ENCODE measurements at regions not wholly inside any gene's neighbourhood (a gene's known extent, or its start where the extent isn't known, plus 50 kb on each side); places are given as distances from the start of the nearest gene placed in this dataset.
A peak's percentile ranks its signal among the peaks of the same experiment; 100 is the strongest.

DNA sequence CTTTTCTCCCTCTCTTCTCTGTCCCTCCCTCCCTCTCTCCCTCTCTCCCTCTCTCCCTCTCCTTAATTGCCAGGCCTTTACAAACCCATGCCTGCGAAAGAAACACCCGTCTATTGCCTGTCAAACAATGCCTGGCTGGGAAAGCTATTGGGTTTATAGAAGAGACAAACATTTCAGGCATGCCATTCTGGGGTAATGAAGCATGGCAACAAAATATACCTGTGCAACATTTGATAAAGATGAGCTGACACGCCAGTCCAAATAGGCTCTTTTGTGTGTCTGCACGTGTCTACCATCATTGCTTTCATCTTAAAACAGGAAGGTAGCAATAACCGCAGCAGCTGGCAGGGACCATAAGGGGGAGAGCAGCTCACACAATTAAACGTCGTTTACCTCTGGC is 282.1 kb downstream of the ZNF516 start:
- ATAC-seq (no peak), DNase-seq (no peak)
- intact Hi-C loops (cut with micrococcal nuclease): no loop called here

DNA sequence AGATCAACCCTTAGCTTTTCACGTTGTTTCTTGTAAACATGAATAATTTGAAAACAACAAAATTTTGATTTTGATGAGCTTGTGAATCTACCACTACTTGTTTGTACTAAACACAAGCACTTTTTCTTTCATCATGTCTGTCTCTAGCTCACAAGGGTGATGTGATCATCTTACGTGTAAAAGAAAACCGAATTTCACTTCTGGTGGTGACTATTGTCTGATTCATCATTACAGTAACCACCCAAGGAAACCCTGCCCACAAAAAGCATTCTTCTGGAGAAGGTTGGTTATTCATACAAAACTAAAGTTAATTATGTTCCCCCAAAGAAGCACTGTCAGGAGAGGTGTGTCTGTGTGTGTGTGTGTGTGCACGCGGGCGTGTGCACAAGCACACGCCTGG is 285.4 kb downstream of the ZNF516 start:
- intact Hi-C loops (cut with micrococcal nuclease): no loop called here
- ATAC-seq: no peak

DNA sequence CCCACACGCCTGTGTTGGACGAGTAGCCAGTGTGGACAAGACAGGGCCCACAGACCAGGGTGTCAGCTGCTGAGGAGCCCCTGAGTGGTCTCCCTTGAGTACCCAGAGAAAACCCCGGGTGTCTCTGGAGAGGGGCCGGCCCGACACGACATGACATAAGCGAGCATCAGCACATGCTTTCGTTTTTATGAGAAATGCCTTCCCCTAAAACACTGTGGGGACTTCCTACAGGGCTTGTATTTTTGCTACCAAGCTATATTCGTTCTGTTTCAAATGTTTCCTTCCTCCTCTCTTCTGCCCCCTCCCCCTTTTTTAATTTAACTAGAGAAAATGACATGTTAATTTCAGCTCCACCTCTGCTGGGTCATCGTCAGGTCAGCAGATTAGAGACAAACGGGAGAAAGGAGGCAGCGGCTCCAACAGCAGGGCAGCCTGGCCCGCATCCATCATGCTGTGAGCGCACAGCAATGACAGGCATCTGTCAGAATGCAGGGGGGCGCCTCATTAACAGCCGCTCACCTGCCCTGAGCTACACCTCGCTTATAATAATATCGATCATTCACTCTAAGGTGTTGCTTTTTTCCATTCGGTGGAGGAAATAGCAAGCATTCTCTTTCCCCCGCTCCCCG is 286.2 kb downstream of the ZNF516 start:
- ATAC-seq (peak; percentile 47), DNase-seq (peak; percentile 33)
- intact Hi-C loops (cut with micrococcal nuclease): no loop called here

More for the DNA sequence above, 285.4 kb downstream of the ZNF516 start:
- DNase-seq: no peak

DNA sequence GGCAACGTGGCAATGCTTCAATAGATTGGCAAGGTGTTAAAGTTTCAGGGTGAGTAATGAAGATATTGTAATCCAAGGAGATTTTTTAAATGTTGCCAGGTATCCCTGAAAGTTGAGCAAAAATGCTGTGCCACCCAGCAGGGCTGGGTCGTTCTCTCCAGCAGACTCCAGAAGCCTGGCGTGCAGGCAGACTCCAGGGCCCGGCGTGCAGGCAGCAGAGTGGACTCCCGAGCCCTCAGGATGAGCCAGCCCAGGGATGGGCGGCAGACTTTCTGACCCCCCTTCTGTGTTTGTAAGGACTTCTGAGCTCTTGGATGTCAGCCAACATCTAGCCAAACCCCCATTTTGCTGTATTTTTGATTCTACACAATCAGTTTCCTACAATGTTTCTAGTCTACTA is 289.1 kb downstream of the ZNF516 start:
- intact Hi-C loops (cut with micrococcal nuclease): no loop called here
- no peak for DNase-seq
- no peak for ATAC-seq

DNA sequence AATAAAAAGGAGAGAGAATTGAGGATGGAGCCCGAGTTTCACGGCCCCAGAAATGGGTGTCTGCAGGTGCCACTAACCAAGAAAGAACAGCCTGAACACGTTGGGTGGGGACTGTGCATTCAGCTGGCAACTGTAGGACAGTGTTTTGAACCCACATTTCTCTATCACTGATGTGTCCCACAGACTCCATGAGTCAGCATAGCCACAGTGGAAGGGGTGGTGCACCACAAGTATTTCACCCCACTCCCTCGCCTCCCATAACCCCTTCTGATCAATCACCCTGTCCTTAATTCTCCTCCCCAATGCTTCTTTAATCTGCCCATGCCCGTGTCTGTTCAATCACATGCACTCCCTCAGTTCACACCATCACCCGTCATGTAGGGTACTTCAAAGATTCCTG is 291.5 kb downstream of the ZNF516 start:
- no peak for ATAC-seq
- intact Hi-C loops (cut with micrococcal nuclease): no loop called here
- DNase-seq: no peak

DNA sequence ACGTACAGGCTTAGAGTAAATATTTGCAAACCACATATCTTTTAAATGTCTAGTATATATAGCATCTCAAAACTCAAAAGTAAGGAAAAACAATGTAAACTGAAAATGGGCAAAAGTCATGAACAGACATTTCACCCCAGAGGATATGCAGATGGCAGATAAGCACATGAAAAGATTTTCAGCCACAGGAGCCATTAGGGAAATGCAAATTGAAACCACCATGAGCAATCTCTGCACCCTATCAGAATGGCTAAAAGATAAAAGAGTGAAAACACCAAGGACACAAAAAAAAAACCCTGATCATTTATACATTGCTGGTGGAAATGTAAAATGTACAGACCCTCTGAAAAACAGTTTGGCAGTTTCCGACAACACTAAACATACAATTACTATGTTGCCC is 292.7 kb downstream of the ZNF516 start:
- intact Hi-C loops (cut with micrococcal nuclease): no loop called here
- ATAC-seq (no peak), DNase-seq (no peak)

DNA sequence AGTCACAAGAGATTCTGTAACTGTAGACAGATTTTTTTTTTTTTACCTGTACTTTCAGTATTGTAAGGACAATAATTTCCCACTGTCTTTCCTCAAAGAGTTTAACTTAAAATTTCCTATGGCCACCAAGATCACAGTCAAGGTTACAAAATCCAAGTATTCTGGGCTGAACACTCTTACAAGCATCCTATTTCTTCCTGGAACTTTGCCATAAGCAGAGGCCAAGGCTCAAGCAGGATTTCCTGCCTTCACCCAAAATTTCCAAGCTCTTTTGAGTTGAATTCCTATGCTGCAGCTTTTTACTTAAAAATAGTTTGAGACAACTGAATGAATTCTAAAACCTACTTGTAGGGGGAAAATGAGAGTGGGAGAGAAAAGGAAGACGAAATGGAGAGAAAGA is 299.4 kb downstream of the ZNF516 start:
- DNase-seq (no peak), ATAC-seq (no peak)
- intact Hi-C loops (cut with micrococcal nuclease): no loop called here

DNA sequence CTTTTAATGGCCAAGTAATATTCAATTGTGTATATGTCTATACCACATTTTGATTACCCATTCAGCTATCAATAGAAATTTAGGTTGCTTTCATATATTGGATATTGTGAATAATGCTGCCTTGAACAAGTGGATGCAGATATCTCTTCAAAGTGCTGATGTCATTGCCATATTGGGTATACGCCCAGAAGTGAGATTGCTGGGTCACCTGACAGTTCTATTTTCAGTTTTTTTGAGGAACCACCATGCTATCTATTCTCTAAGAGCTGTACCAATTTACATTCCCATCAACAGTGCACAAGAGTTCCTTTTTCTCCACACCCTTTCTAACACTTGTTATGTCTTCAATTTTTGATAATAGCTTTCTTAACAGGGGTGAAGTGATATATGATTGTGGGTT is 306.9 kb downstream of the ZNF516 start:
- DNase-seq: no peak
- intact Hi-C loops (cut with micrococcal nuclease): no loop called here
- ATAC-seq: peak; percentile 69

DNA sequence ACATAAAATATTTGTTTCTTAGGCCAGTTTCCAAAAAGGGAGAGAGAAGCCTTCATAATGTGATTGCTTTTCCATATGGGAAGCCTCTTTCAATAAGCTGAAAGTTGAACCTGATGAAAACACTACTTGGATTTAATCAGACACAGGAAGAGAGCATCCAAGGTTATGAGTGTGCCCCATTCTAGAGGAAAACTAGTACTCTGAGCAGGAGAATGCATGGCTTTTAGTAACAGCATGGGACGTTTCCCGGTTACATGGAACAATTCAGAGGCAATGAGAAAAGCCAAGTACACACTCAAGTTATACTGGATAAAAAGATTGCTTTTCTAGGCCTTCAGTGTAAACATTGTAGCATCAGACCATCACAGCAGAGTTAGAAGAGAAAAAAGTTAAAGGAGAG is 315.8 kb downstream of the ZNF516 start:
- ATAC-seq: no peak
- intact Hi-C loops (cut with micrococcal nuclease): no loop called here
- DNase-seq: no peak

DNA sequence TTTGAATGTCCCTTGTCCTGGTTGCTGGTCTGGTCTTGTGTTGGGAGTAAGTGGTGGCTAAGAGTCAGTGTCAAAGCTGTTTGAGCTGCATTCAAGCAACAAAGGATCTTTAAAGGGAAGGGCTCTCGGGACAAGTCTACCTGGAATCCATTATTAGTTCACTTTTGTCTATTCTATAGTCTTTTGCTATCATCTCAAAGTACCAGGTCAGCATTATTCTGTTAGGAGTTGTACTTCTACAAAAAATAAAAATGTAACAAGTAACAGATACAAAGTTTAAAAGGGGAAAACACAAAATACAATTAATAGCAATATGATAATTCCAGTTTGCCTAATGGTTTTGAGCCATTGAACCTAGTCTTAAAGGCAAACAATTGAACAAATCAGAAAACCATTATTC is 317.9 kb downstream of the ZNF516 start:
- ATAC-seq (no peak), DNase-seq (no peak)
- intact Hi-C loops (cut with micrococcal nuclease): no loop called here

DNA sequence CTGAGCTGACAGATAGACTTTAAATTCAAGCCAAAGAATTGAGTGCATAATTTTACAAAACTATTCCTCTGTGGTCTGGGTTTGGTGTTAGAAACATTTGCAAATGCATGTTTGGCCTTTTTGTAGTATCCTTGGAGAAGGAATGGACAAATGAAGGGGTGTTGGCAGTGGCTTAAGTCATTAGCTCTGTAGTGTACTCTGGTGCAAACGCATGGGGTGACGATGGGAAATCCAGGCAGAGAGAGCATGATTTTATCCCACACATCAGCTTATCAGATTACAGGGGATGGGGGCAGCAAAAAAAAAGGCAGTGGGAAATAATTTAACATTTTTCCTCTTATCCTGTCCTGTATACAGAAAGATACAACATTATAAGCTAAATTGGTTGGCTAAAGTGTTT is 320.6 kb downstream of the ZNF516 start:
- intact Hi-C loops (cut with micrococcal nuclease): no loop called here
- DNase-seq (no peak), ATAC-seq (no peak)

DNA sequence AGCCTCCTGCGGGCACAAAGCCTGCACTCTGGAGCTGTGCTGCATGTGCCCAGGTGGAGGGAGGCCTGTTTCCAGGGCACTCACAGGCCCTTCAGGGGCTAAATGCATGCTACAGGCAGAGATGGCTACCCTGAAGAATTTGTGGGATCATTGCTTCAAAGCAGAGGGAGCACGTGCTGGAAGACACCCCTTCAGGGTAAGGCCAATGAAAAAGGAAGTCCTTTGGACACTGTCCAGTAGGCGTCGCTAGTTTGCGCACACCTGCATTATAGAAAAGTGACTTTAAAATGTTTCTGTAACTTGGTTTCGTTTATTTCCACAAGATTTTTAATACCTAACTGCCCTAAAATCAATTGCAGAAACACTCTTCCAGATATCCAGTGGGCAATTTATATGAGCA is 325.3 kb downstream of the ZNF516 start:
- DNase-seq (no peak), ATAC-seq (no peak)
- intact Hi-C loops (cut with micrococcal nuclease): no loop called here

DNA sequence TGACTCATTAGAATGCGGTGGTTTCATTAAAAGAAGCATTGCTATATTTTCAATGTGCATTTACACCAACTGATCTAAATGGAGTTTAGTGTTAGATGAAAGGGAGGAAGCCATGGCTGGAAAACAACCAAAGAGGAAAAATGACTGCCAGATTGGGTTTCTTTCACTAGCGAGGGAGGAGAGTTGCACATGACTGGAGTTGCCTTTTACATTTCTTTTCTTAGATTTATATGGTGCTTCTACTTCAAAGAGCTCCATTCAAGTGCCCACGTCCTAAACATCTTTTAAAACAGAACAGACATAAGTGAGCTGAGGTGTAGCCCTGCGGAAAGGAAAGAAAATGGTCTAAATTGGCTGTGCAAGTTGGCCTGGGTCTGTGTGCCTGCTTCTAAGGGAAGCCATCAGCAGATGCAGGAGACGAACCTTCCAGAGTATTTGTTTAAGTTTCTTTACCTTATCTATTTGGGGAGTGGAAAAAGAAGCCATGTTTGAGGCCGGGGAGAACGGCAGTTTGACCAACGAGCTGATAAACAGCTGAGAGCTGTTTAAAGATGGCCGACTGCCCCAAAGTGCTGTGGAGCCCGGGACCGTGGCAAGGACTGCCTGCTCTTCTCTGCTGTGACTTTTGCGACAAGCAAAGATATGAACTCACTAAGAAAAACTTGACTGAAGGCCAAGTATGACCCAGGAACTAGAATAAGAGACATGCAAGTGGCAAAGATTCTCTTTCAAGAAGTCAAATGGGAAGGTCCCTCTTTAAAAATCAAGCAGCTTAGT is 327.0 kb downstream of the ZNF516 start:
- DNase-seq: no peak
- ATAC-seq: no peak
- intact Hi-C loops (cut with micrococcal nuclease): no loop called here

DNA sequence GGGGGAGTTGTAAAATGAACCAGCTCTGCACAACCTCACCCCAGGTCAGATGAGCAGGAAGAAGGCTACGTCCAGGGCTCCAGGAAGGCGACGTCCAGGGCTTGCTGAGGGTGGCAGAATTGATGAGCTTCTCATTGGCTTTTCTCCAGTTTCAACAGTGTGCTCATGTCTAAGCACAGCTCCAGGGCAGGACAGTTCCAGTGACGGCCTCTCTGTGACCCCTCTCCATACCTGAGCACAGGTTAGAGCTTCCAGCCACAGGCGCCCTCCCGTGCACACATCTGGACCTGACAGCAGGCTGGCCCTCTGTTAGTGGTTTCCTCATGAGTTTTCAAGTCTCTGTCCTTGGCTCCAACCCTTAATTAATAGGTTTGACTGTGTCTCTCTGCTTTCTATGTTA is 327.6 kb downstream of the ZNF516 start:
- intact Hi-C loops (cut with micrococcal nuclease): no loop called here
- ATAC-seq: no peak

DNA sequence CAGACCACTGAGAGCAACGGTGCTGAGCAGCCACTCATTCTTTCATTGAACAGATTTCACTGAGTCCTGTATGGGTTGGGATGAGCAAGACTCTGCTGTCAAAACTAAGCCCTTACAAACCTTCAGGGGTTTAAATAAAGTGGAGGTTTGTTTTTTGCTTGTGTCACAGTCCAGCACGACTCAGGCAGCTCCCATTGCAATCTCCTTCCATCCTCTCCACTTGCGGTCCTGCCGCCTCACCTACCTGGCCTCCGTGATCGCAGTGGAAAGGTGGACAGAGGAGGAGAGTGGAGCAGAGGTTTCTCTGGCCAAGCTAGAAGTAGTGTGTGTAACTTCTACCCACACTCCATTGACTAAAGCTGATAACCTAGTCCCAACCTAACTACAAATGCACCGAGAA is 332.2 kb downstream of the ZNF516 start:
- DNase-seq: no peak
- intact Hi-C loops (cut with micrococcal nuclease): no loop called here
- ATAC-seq: no peak

More for the DNA sequence above, 327.6 kb downstream of the ZNF516 start:
- no peak for DNase-seq

DNA sequence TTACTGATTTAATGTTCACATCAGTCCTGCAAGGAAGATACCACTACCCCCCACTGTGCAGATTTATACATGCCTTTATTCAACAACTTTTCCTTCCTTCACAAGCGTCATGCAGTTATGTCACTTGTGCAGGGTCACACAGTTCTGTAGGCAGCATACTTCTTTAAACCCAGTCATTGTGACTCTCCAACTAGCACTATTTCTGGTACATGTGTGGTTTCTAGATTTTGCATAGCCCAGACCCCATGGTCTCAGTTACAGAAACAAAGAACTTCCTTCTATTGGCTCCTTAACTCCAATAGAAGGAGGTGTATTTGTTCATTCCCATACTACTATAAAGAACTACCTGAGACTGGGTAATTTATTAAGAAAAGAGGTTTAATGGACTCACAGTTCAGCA is 333.1 kb downstream of the ZNF516 start:
- no peak for DNase-seq

DNA sequence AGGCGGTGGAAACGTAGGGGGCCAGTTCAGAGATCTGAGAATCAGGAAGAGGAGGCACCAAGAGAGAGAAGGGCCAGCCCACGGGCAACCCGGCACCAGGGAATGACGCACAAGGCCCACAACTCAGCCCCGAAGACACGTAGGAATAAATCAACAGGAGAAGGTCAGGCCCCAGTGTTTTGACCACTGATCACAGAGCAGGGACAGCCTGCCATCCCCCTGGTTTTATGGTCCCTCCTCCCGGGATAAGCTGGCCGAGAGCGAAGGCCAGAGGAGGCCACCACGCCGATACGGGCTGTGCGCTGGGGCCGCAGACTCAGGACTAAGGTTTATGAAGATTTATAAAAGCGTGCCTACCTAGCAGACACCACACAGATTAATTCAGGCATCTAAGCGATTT is 341.4 kb downstream of the ZNF516 start:
- no peak for ATAC-seq
- intact Hi-C loops (cut with micrococcal nuclease): no loop called here
- DNase-seq: no peak

More for the DNA sequence above, 333.1 kb downstream of the ZNF516 start:
- intact Hi-C loops (cut with micrococcal nuclease): no loop called here
- no peak for ATAC-seq

DNA sequence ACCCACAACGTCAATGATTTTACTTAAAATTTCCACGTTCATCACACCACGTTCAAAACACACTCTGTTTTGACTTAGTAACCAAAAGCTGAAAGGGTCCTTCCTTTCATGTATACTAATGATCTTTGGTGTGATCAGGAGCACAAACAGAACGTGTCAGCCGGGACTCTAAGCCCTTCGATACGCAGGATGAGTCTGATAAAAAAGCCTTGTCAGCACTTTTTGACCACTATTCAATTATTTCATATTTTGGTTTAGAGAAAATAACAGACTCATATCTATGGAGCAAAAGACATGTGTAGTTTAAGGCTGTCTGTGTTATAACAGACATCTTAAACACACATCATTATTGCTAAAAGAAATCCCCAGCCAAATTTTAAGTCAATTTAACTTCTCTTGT is 345.3 kb downstream of the ZNF516 start:
- intact Hi-C loops (cut with micrococcal nuclease): no loop called here
- no peak for ATAC-seq
- DNase-seq: no peak

DNA sequence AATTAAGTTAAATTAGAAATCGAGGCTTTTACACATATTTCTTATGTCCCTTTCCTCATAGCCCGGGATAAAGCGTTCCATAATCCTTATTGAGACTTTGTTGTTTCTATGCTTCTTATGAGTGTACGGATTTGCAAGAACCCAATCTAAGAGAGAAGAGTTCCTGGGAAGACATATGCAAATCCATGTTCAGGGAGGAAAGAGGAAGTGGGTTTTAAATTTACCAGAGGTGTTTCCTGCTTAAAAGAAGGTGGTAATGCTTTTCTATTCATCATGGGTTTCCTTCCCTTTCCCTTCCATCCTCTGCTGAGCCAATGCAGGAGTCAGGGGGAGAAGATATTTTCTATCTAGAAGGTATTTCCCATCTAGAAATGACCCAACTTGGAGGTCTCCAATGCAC is 345.8 kb downstream of the ZNF516 start:
- no peak for DNase-seq
- intact Hi-C loops (cut with micrococcal nuclease): no loop called here
- no peak for ATAC-seq

DNA sequence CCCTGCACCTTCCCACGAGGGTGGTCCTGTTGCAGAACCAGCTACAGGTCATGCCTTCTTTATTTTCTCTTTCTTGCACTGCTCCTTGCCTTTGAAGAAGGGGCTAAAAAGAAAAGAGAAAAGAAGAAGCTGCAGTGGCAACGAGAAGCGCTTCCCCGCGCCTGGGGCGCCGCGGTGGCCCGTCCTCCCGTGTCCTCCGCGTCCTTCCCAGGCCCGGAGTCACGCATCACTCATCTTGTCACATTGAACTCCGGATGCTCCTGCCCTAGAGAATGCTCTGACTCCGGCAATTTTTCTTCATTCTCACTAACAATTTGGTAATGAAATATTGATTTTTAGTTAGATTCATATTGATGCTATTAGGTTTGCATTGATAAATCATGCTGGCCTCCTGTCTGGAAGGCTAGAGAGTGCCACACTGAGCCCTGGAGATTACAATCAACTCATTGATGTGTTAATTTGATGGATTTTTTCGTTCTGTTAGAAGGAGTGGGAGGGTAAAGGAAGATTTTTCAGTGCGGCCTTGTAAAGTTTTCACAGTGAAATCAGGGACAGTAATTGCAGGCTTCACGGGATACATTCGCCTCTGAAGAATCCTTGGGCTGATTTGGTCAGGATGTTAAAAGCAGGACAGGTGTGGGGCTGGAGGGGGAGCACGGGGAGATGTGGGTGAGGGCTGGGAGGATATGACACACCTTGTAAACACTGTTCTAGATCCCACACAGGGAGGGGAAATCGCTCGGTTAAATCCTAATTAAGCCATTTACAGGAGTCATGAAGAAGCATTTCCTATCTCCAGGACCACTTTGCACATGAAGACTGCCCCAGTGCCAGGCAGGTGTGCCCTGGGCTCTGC is 349.3 kb downstream of the ZNF516 start:
- DNase-seq (no peak), ATAC-seq (no peak)
- intact Hi-C loops (cut with micrococcal nuclease): no loop called here

All from left ventricle myocardium superior (tissue), 1 donor.